Erythroblast (primary cell): ENCODE measurements at regions not wholly inside any gene's neighbourhood (a gene's known extent, or its start where the extent isn't known, plus 50 kb on each side); places are given as distances from the start of the nearest gene placed in this dataset.

Experiments used
- DNase-seq, 2 experiments: peaks; one replicate each; lab custom pipeline; 2025; lab: John Stamatoyannopoulos, UW
- GATA1 ChIP-seq: IDR thresholded peaks from 2 replicates; pipeline ENCODE4 v1.6.1; 2011; ENCODE audit warnings: low read depth, mild to moderate bottlenecking, control low read depth, low read length, moderate library complexity
- POLR2A ChIP-seq: IDR thresholded peaks from 2 replicates; pipeline ENCODE4 v1.6.1; 2011; ENCODE audit warnings: mild to moderate bottlenecking, low read length

GRCh38 chr17:33521784-33522183 is 228.7 kb upstream of the ASIC2 start:
- TF ChIP-seq GATA1 (no peak), POLR2A (no peak)
- no peak for DNase-seq

- DNase-seq: no peak
- TF ChIP-seq POLR2A (no peak), GATA1 (no peak)
Observed at GRCh38 chr17:33522623-33523022, 229.5 kb upstream of the ASIC2 start.

- no peak for TF ChIP-seq GATA1
- no peak for DNase-seq
Observed at GRCh38 chr17:33523577-33523981, 230.5 kb upstream of the ASIC2 start.

- no peak for DNase-seq
Observed at GRCh38 chr17:33525186-33525585, 232.1 kb upstream of the ASIC2 start.

GRCh38 chr17:33526717-33527116 is 233.6 kb upstream of the ASIC2 start:
- no peak for DNase-seq
- TF ChIP-seq GATA1: no peak
- TF ChIP-seq POLR2A: no peak

More at GRCh38 chr17:33525186-33525585, 232.1 kb upstream of the ASIC2 start:
- no peak for TF ChIP-seq GATA1
- TF ChIP-seq POLR2A: no peak

GRCh38 chr17:33527290-33527689 is 234.2 kb upstream of the ASIC2 start:
- no peak for DNase-seq
- no peak for TF ChIP-seq GATA1
- TF ChIP-seq POLR2A: no peak

- DNase-seq: no peak
- TF ChIP-seq POLR2A (no peak), GATA1 (no peak)
Observed at GRCh38 chr17:33528846-33529245, 235.8 kb upstream of the ASIC2 start.

GRCh38 chr17:33529816-33530215 is 236.7 kb upstream of the ASIC2 start:
- DNase-seq: no peak

GRCh38 chr17:33531311-33531710 is 238.2 kb upstream of the ASIC2 start:
- TF ChIP-seq POLR2A (no peak), GATA1 (no peak)
- DNase-seq: no peak

More at GRCh38 chr17:33529816-33530215, 236.7 kb upstream of the ASIC2 start:
- TF ChIP-seq GATA1 (no peak), POLR2A (no peak)

GRCh38 chr17:33534087-33534486 is 241.0 kb upstream of the ASIC2 start:
- TF ChIP-seq GATA1 (no peak), POLR2A (no peak)
- no peak for DNase-seq

- no peak for TF ChIP-seq POLR2A
- TF ChIP-seq GATA1: no peak
- DNase-seq: no peak
Observed at GRCh38 chr17:33545124-33545523, 252.0 kb upstream of the ASIC2 start.

GRCh38 chr17:33550261-33550660 is 257.2 kb upstream of the ASIC2 start:
- no peak for TF ChIP-seq POLR2A
- TF ChIP-seq GATA1: no peak
- DNase-seq: no peak

- TF ChIP-seq POLR2A (no peak), GATA1 (no peak)
- no peak for DNase-seq
Observed at GRCh38 chr17:33551075-33551474, 258.0 kb upstream of the ASIC2 start.

GRCh38 chr17:33551911-33552310 is 258.8 kb upstream of the ASIC2 start:
- TF ChIP-seq POLR2A (no peak), GATA1 (no peak)

GRCh38 chr17:33560165-33560564 is 267.1 kb upstream of the ASIC2 start:
- no peak for TF ChIP-seq GATA1
- no peak for TF ChIP-seq POLR2A
- DNase-seq: no peak

More at GRCh38 chr17:33551911-33552310, 258.8 kb upstream of the ASIC2 start:
- DNase-seq: no peak

GRCh38 chr17:33560871-33561270 is 267.8 kb upstream of the ASIC2 start:
- no peak for DNase-seq
- TF ChIP-seq GATA1 (no peak), POLR2A (no peak)
